ENCODE measurements at regions not wholly inside any gene's neighbourhood (a gene's known extent, or its start where the extent isn't known, plus 50 kb on each side); places are given as distances from the start of the nearest gene placed in this dataset.

DNA sequence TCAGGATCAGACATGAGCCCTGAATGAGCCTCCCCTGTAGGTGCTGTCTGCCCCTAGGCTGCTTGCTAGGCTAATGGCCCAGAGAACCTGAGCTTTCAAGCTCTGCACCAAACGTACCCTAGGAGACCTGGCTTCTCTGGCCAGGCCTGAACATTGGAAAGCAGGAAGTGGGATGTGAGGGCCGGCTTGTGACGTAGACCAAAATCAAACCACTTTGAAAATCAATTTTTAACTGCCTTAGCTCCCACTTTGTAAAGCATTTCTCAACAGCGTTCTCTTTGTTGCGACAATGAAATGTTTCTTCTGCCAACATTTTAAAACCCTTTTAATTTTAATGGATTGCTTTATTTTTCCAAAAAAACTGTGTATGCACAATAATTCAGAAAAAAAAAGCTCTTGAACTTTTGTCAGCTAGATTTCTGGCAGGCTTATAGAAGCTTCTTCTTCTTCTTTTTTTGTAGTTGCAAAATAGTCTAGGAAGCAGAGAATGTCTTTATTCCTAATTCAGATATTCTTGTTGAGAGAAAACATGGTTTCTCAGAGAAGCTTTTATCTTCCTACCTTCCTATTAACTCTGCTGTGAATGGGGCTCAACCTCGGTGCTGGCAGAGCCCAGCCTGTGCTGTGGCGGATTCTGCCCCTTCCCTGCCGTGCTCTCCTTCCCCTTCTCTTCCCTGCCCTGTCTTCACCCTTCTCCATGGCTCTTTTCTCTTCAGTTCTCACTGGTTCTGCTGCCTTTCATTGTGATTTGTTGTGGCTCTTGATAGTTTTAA lies 145.2 kb upstream of the SFRP2 start:
- TF ChIP-seq, protein P1, sequence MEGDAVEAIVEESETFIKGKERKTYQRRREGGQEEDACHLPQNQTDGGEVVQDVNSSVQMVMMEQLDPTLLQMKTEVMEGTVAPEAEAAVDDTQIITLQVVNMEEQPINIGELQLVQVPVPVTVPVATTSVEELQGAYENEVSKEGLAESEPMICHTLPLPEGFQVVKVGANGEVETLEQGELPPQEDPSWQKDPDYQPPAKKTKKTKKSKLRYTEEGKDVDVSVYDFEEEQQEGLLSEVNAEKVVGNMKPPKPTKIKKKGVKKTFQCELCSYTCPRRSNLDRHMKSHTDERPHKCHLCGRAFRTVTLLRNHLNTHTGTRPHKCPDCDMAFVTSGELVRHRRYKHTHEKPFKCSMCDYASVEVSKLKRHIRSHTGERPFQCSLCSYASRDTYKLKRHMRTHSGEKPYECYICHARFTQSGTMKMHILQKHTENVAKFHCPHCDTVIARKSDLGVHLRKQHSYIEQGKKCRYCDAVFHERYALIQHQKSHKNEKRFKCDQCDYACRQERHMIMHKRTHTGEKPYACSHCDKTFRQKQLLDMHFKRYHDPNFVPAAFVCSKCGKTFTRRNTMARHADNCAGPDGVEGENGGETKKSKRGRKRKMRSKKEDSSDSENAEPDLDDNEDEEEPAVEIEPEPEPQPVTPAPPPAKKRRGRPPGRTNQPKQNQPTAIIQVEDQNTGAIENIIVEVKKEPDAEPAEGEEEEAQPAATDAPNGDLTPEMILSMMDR (conservative IDR thresholded peaks at IDR 0.05 in 1 of 2, IDR thresholded peaks at IDR 0.05 in 1 of 2; ENCODE audit: low read depth in 1 of 2, low read length in 2 of 2), result no peak
- no peak for TF ChIP-seq EZH2 (IDR thresholded peaks at IDR 0.05; ENCODE audit: low read length, missing control alignments)
